ENCODE measurements at regions not wholly inside any gene's neighbourhood (a gene's known extent, or its start where the extent isn't known, plus 50 kb on each side); places are given as distances from the start of the nearest gene placed in this dataset.

DNA sequence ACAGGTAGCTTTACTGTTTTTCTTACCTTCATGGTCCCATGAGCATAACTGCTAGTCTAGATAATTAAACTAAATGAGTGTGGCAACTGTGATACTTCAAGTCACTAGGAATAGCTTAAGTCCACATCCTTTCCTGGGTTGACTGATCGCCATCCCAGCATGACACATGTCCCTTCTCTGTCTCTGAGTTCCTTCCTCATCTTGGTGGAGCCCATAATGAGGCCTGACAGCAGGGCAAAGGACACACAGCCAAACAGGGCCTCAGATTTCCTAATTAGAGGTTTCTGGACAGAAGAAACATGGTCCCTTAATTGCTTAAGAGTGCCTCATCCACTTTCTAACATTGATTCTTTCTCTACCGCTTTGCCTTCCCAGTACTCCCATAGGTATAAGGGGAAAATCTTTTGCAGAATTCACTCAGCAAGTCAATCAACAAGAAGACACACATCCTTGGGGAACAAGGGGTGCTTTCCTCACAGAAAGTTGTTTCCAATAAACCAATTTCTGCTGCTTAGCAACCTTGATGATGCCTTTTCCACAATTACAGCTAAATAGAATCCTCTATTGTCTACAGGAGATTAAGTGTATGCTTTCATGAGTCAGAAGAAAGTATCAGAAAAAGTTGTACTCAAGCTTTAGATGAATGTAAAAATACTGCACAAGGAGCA lies 208.3 kb upstream of the SERP2 start:
- Histone ChIP-seq H3K27ac (no peak overlapping the region), H3K4me3 (no peak overlapping the region)

DNA sequence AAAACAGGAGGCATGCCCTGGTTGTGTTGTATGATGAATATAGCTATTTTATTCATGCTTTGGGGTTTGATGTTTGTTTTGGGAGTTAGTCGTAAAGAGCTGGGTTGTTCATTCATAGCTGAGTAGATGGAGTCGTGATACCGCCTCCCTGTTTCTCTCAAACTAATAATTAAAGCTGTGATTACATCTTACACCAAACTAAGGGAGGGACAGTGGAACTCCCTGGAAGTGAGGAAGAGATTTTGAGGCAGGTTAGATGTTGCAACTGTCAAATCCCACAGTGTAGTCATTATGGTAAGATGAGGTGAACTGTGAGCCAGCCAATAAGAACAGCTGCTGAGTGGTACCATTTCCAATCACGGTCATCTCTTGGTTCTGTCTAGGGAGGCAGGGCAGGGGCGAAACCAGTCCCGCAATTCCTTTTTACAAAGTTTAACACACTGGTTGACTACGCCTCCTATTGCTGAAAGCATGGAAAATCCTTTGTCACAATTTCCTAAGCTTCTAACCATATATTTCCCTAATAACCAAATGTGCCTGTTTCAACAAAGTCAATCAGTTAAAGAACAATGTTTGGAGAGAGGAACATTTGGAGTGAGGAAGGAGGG lies 207.6 kb upstream of the SERP2 start:
- Histone ChIP-seq H3K27ac (no peak overlapping the region), H3K4me1 (no peaks in the 10 kb centered on the region), H3K4me3 (no peak overlapping the region), H3K36me3 (no peaks in the 10 kb centered on the region), H3K27me3 (no peaks in the 10 kb centered on the region), H3K9me3 (no peaks in the 10 kb centered on the region)
- TF ChIP-seq, protein P1, sequence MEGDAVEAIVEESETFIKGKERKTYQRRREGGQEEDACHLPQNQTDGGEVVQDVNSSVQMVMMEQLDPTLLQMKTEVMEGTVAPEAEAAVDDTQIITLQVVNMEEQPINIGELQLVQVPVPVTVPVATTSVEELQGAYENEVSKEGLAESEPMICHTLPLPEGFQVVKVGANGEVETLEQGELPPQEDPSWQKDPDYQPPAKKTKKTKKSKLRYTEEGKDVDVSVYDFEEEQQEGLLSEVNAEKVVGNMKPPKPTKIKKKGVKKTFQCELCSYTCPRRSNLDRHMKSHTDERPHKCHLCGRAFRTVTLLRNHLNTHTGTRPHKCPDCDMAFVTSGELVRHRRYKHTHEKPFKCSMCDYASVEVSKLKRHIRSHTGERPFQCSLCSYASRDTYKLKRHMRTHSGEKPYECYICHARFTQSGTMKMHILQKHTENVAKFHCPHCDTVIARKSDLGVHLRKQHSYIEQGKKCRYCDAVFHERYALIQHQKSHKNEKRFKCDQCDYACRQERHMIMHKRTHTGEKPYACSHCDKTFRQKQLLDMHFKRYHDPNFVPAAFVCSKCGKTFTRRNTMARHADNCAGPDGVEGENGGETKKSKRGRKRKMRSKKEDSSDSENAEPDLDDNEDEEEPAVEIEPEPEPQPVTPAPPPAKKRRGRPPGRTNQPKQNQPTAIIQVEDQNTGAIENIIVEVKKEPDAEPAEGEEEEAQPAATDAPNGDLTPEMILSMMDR (IDR thresholded peaks at IDR 0.05), result no peak
- TF ChIP-seq POLR2A (IDR thresholded peaks at IDR 0.05), result no peak
- DNase-seq, result no peak

More for the DNA sequence above, 208.3 kb upstream of the SERP2 start:
- H3K36me3 ChIP-seq, result no peaks in the 10 kb centered on the region
- H3K4me1 ChIP-seq, result no peaks in the 10 kb centered on the region
- no peaks in the 10 kb centered on the region for H3K9me3 ChIP-seq
- no peak for DNase-seq
- TF ChIP-seq, protein P1 (IDR thresholded peaks at IDR 0.05), result no peak
- no peak for TF ChIP-seq POLR2A (IDR thresholded peaks at IDR 0.05)
- H3K27me3 ChIP-seq, result no peaks in the 10 kb centered on the region

DNA sequence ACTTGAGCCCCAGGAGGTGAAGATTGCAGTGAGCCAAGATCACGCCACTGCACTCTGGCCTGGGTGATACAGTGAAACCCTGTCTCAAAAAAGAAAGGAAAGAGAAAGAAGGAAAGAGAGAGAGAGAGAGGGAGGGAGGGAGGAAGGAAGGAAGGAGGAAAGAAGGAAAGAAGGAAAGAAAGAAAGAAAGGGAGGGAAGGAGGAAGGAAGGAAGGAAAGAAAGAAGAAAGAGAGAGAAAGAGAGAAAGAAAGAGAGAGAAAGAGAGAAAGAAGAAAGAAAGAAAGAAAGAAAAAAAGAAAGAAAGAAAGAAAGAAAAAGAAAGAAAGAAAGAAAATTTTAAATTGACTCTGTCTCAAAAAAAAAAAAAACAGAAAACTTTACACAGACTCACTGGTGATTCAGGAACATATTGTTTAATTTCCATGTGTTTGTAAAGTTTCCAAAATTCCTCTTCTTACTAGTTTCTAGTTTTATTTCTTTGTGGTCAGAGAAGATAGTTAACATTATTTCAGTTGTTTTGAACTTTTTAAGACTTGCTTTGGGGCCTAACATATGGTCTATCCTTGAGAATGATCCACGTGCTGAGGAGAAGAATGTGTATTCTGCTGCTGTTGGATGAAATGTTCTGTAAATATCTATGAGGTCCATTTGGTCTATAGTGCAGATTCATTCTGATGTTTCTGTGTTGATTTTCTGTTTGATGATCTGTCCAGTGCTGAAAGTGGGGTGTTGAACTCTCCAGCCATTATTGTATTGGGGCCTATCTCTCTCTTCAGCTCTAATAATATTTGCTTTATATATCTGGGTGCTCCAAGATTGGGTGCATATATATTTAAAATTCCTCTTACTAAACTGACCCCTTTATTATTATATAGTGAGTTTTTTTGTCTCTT lies 204.4 kb upstream of the SERP2 start:
- Histone ChIP-seq H3K4me3 (no peak overlapping the region), H3K9me3 (no peaks in the 10 kb centered on the region), H3K4me1 (no peaks in the 10 kb centered on the region), H3K27me3 (no peaks in the 10 kb centered on the region), H3K27ac (no peak overlapping the region), H3K36me3 (no peaks in the 10 kb centered on the region)
- TF ChIP-seq, protein P1 (IDR thresholded peaks at IDR 0.05), result no peak
- TF ChIP-seq POLR2A (IDR thresholded peaks at IDR 0.05), result no peak
- DNase-seq, result no peak

DNA sequence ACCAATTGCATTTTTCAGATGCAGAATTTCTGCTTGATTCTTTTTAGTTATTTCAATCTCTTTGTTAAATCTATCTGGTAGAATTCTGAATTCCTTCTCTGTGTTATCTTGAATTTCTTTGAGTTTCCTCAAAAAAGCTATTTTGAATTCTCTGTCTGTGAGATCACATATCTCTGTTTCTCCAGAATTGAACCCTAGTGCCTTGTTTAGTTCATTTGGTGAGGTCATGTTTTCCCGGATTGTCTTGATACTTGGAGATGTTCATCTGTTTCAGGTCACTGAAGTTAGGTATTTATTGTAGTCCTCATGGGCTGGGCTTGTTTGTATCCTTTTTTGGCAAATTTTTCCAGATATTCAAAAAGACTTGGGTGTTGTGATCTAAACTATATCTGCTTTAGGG lies 202.9 kb upstream of the SERP2 start:
- H3K36me3 ChIP-seq, result no peaks in the 10 kb centered on the region
- no peak overlapping the region for H3K27ac ChIP-seq
- TF ChIP-seq POLR2A (IDR thresholded peaks at IDR 0.05), result no peak
- TF ChIP-seq, protein P1 (IDR thresholded peaks at IDR 0.05), result no peak
- H3K27me3 ChIP-seq, result no peaks in the 10 kb centered on the region
- no peaks in the 10 kb centered on the region for H3K9me3 ChIP-seq
- H3K4me1 ChIP-seq, result peaks cover 0 to 8% (median 0%) of the 10 kb centered on the region in 4 donors
- no peak overlapping the region for H3K4me3 ChIP-seq
- DNase-seq, result no peak

DNA sequence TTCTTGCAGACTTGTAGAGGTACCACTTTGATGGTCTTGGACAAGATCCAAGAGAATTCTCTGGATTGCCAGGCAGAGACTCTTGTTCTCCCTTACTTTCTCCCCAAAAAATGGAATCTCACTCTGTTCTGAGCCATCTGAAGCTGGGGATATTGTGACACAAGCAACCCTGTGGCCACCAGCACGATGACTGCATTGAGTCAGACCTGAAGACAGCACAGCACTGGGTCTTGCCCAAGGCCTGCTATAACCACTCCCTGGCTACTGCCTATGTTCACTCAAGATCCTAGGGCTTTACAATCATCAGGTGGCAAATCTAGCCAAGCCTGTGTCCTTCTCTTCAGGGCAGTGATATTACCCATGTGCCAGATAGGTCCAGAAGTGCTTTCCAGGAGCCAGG lies 202.5 kb upstream of the SERP2 start:
- TF ChIP-seq POLR2A (IDR thresholded peaks at IDR 0.05), result no peak
- TF ChIP-seq, protein P1 (IDR thresholded peaks at IDR 0.05), result no peak
- no peak for DNase-seq

More for the DNA sequence above, 202.5 kb upstream of the SERP2 start:
- Histone ChIP-seq H3K27me3 (no peaks in the 10 kb centered on the region), H3K9me3 (no peaks in the 10 kb centered on the region), H3K36me3 (no peaks in the 10 kb centered on the region), H3K27ac (no peak overlapping the region), H3K4me1 (peaks cover 0 to 8% (median 0%) of the 10 kb centered on the region in 4 donors), H3K4me3 (no peak overlapping the region)
